GM19238 (cell line): ENCODE measurements at regions not wholly inside any gene's neighbourhood (a gene's known extent, or its start where the extent isn't known, plus 50 kb on each side); places are given as distances from the start of the nearest gene placed in this dataset.

Source experiments
- DNase-seq: peaks from one replicate; pipeline ENCODE4 v3.0.0; 2011; ENCODE audit warnings: low spot score; ENCODE audit not compliant: insufficient read length

GRCh38 chr3:10702961-10703740, 112.9 kb upstream of the SLC6A11 start:
- DNase-seq: no peak

- DNase-seq: no peak
Measured at GRCh38 chr3:10703875-10704274, 112.2 kb upstream of the SLC6A11 start.

- DNase-seq: no peak
Measured at GRCh38 chr3:10706156-10706739, 109.8 kb upstream of the SLC6A11 start.

GRCh38 chr3:10706740-10707399, 109.2 kb upstream of the SLC6A11 start:
- DNase-seq: no peak

- no peak for DNase-seq
Measured at GRCh38 chr3:10707400-10708215, 108.4 kb upstream of the SLC6A11 start.

- no peak for DNase-seq
Measured at GRCh38 chr3:10708216-10708893, 107.7 kb upstream of the SLC6A11 start.

- no peak for DNase-seq
Measured at GRCh38 chr3:10709110-10709781, 106.8 kb upstream of the SLC6A11 start.

GRCh38 chr3:10712121-10712520, 103.9 kb upstream of the SLC6A11 start:
- DNase-seq: no peak

GRCh38 chr3:10713656-10714055, 102.4 kb upstream of the SLC6A11 start:
- DNase-seq: no peak

- no peak for DNase-seq
Measured at GRCh38 chr3:10715886-10716285, 100.1 kb upstream of the SLC6A11 start.

GRCh38 chr3:10716964-10717363, 99.1 kb upstream of the SLC6A11 start:
- no peak for DNase-seq

GRCh38 chr3:10717756-10718155, 98.3 kb upstream of the SLC6A11 start:
- no peak for DNase-seq

- DNase-seq: no peak
Measured at GRCh38 chr3:10721101-10721500, 94.9 kb upstream of the SLC6A11 start.

GRCh38 chr3:10722911-10723310, 93.1 kb upstream of the SLC6A11 start:
- DNase-seq: no peak

GRCh38 chr3:10723991-10724390, 92.0 kb upstream of the SLC6A11 start:
- no peak for DNase-seq

GRCh38 chr3:10725067-10725466, 91.0 kb upstream of the SLC6A11 start:
- DNase-seq: no peak

- no peak for DNase-seq
Measured at GRCh38 chr3:10725846-10726245, 90.2 kb upstream of the SLC6A11 start.

- no peak for DNase-seq
Measured at GRCh38 chr3:10726787-10727186, 89.2 kb upstream of the SLC6A11 start.

GRCh38 chr3:10729439-10729838, 86.6 kb upstream of the SLC6A11 start:
- no peak for DNase-seq

- DNase-seq: no peak
Measured at GRCh38 chr3:10732292-10732691, 83.7 kb upstream of the SLC6A11 start.

- DNase-seq: no peak
Measured at GRCh38 chr3:10733297-10733696, 82.7 kb upstream of the SLC6A11 start.
